HepG2 (cell line): ENCODE measurements at regions not wholly inside any gene's neighbourhood (a gene's known extent, or its start where the extent isn't known, plus 50 kb on each side); places are given as distances from the start of the nearest gene placed in this dataset.

Experiments used
- ATAC-seq: fragments of 200-7000 bp; cut with Tn5 transposase; 3 replicates; pipeline ENCODE4 v1.9.1; 2020; ENCODE audit warnings: mild to moderate bottlenecking, moderate library complexity
- BruUV-seq: library from RNA; stranded (reverse); fragments of 400-500 nt; replicated peaks from 2 replicates; lab custom pipeline; 2021; lab: Mats Ljungman, UMichigan
- CTCF ChIA-PET: fragments of 300-600 bp; formaldehyde crosslinking; extraction: SDS; loops from one replicate; lab custom pipeline; 2021; ENCODE audit warnings: low total read pairs, inconsistent platforms, low intra/inter-chr PET ratio; lab: Yijun Ruan, JAX
- POLR2A ChIA-PET: fragments of 350-600 bp; sonication (Branson Sonifier 250); formaldehyde crosslinking; loops from one replicate; lab custom pipeline; 2020; ENCODE audit warnings: antibody characterized with exemption, inconsistent platforms; lab: Yijun Ruan, JAX
- DNase-seq: peaks from one replicate; pipeline ENCODE4 v3.0.0-alpha.2; 2015; ENCODE audit warnings: low spot score
- FAIRE-seq: peaks from 3 replicates; lab custom pipeline; 2011; peaks lifted over from hg19 to GRCh38; lab: Jason Lieb, UNC
- H2AFZ ChIP-seq: one replicate; pipeline ENCODE4 v1.6.1; 2011; ENCODE audit warnings: low read length, inconsistent platforms
- H3K27ac ChIP-seq: fragments of 300-600 bp; 3 replicates; pipeline ENCODE4 v1.8.0; 2011; ENCODE audit warnings: mixed run types, mild to moderate bottlenecking, mixed read lengths, low read length, inconsistent platforms; ENCODE audit not compliant: insufficient read depth; ENCODE audit errors: extremely low read length
- H3K27me3 ChIP-seq, 2 experiments: fragments of 200-600 bp in 1 of 2; 2 replicates in 1 of 2; 3 replicates in 1 of 2; pipeline versions ENCODE4 v1.6.0 to v1.8.0; 2011; ENCODE audit warnings: low read length in 2 of 2, mild to moderate bottlenecking in 2 of 2, moderate library complexity in 2 of 2, inconsistent platforms in 1 of 2; ENCODE audit not compliant: insufficient read depth in 2 of 2, control insufficient read depth in 1 of 2
- H3K36me3 ChIP-seq, 2 experiments: fragments of 200-600 bp in 1 of 2; replicated peaks in 1 of 2; 2 replicates in 1 of 2; 3 replicates in 1 of 2; pipeline versions ENCODE4 v1.5.1 to v1.8.0; 2011; ENCODE audit warnings: low read length in 2 of 2, inconsistent platforms in 1 of 2; ENCODE audit not compliant: insufficient read depth in 2 of 2, control insufficient read depth in 1 of 2
- H3K4me1 ChIP-seq: 2 replicates; pipeline ENCODE4 v1.5.1; 2012; ENCODE audit warnings: low read length, inconsistent platforms; ENCODE audit not compliant: insufficient read depth
- H3K4me2 ChIP-seq: 2 replicates; pipeline ENCODE4 v1.6.0; 2011; ENCODE audit warnings: low read depth, low read length, inconsistent platforms
- H3K4me3 ChIP-seq, 3 experiments: fragments of 200-600 bp in 1 of 3; sonication (generic), shearing (Covaris generic) in 1 of 3; replicated peaks in 1 of 3; 2 replicates each; pipeline ENCODE4 v1.5.1; 2011 to 2016; ENCODE audit warnings: low read length in 3 of 3, inconsistent platforms in 2 of 3, low read depth in 2 of 3, mild to moderate bottlenecking in 2 of 3, control low read depth in 1 of 3, mixed read lengths in 1 of 3; ENCODE audit not compliant: insufficient read depth in 1 of 3
- H3K79me2 ChIP-seq: one replicate; pipeline ENCODE4 v1.6.1; 2011; ENCODE audit warnings: low read length, inconsistent platforms; ENCODE audit not compliant: insufficient read depth
- H3K9ac ChIP-seq: 2 replicates; pipeline ENCODE4 v1.6.0; 2011; ENCODE audit warnings: mild to moderate bottlenecking, low read depth, low read length, inconsistent platforms; ENCODE audit not compliant: insufficient read depth
- H3K9me3 ChIP-seq: 2 replicates; pipeline ENCODE4 v1.5.1; 2012; ENCODE audit warnings: mild to moderate bottlenecking, low read length
- H4K20me1 ChIP-seq: 2 replicates; pipeline ENCODE4 v1.6.0; 2011; ENCODE audit warnings: inconsistent platforms, mild to moderate bottlenecking, low read length, moderate library complexity; ENCODE audit not compliant: insufficient read depth
- BCL3 ChIP-seq: sonication (generic); formaldehyde crosslinking; IDR thresholded peaks from 2 replicates; pipeline ENCODE4 v1.5.1; 2020; ENCODE audit warnings: mild to moderate bottlenecking, missing genetic modification reagents, moderate library complexity
- CHD2 ChIP-seq: IDR thresholded peaks from 2 replicates; pipeline ENCODE4 v1.6.1; 2011; ENCODE audit warnings: low read depth, low read length, improper control_type of control experiment
- MAFK ChIP-seq, 2 experiments: IDR thresholded peaks in 1 of 2; conservative IDR thresholded peaks in 1 of 2; 2 replicates each; pipeline ENCODE4 v1.6.1; 2011; ENCODE audit warnings: improper control_type of control experiment in 2 of 2, low read length in 2 of 2
- MIER2 ChIP-seq: IDR thresholded peaks from 2 replicates; pipeline ENCODE4 v1.6.1; 2016; ENCODE audit warnings: missing biosample characterization, missing genetic modification reagents
- PLSCR1 ChIP-seq: sonication (generic); formaldehyde crosslinking; IDR thresholded peaks from 2 replicates; pipeline ENCODE4 v1.5.0; 2020; ENCODE audit warnings: missing genetic modification reagents, mild to moderate bottlenecking, borderline replicate concordance
- PTBP1 ChIP-seq: fragments of 200-400 bp; formaldehyde crosslinking; IDR thresholded peaks from 2 replicates; pipeline ENCODE4 v1.6.1; 2018; ENCODE audit warnings: low read length, low read depth; ENCODE audit not compliant: poor library complexity, severe bottlenecking
- RELA ChIP-seq: sonication (generic); formaldehyde crosslinking; IDR thresholded peaks from 2 replicates; pipeline ENCODE4 v1.4.0; 2020; ENCODE audit warnings: missing genetic modification reagents
- ZBTB25 ChIP-seq: IDR thresholded peaks from 2 replicates; pipeline ENCODE4 v1.6.1; 2018; ENCODE audit warnings: missing genetic modification reagents
- ZKSCAN8 ChIP-seq: IDR thresholded peaks from 2 replicates; pipeline ENCODE4 v1.6.1; 2016; ENCODE audit warnings: borderline replicate concordance, missing genetic modification reagents, missing compliant biosample characterization
- ZNF354B ChIP-seq: sonication (generic); formaldehyde crosslinking; IDR thresholded peaks from 2 replicates; pipeline ENCODE4 v1.8.0; 2022; ENCODE audit warnings: mild to moderate bottlenecking, missing genetic modification reagents
- ZNF383 ChIP-seq: sonication (generic); formaldehyde crosslinking; IDR thresholded peaks from 2 replicates; pipeline ENCODE4 v1.4.0; 2020; ENCODE audit warnings: missing genetic modification reagents, mild to moderate bottlenecking, borderline replicate concordance
- ZNF670 ChIP-seq: sonication (generic); formaldehyde crosslinking; IDR thresholded peaks from 2 replicates; pipeline ENCODE4 v1.8.0; 2022; ENCODE audit warnings: mild to moderate bottlenecking, missing genetic modification reagents, borderline replicate concordance
- ZNF713 ChIP-seq: sonication (generic); formaldehyde crosslinking; IDR thresholded peaks from 2 replicates; pipeline ENCODE4 v1.4.0; 2020; ENCODE audit warnings: mild to moderate bottlenecking, missing genetic modification reagents
- WGBS: methylation state at CpG from one replicate; pipeline ENCODE4 v1.1.6; 2017; ENCODE audit warnings: low lambda C conversion rate; 5-methylcytosine and 5-hydroxymethylcytosine counted together
- in situ Hi-C: cut with HindIII; loops from 2 replicates; pipeline ENCODE4 v1.10.0; 2017; ENCODE audit warnings: low pct_unique_long_range_greater_than_20kb; ENCODE audit not compliant: extremely low pct_ligation_motif_present
- intact Hi-C: fragments of 100-400 bp; cut with micrococcal nuclease; formaldehyde crosslinking; loops from one replicate; pipeline ENCODE4 v1.10.0; 2022; ENCODE audit not compliant: unreplicated experiment
- TF ChIP-seq, protein P1 (sequence below): sonication (generic); formaldehyde crosslinking; IDR thresholded peaks from 2 replicates; pipeline ENCODE4 v1.8.1; 2023; ENCODE audit warnings: mild to moderate bottlenecking, moderate library complexity, missing genetic modification reagents
- TF ChIP-seq, protein P2 (sequence below): sonication (generic); formaldehyde crosslinking; IDR thresholded peaks from 2 replicates; pipeline ENCODE4 v1.4.0; 2020; ENCODE audit warnings: mild to moderate bottlenecking, low read depth, missing genetic modification reagents

DNA sequence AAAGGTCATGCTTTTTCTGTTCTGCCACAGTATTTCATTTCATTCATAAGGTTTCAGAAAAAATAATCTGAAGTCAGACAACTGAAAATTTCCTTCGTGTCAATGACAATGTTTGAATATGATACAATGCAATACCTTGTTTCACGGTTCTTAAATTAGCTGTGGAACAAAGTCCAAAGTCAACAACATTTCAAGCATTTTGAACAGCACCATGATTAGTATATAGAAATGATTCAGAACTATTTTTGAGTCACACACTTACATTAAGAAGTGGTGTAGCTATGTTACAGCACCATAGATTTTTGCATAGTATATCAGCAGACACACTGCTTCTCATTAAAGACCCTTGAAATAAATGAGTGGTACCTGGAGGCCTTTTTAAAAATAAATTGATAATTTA, 178.3 kb upstream of the DSEL start:
- no peak overlapping the region for H3K27ac ChIP-seq
- H3K4me2 ChIP-seq = no peak overlapping the region
- no peaks in the 10 kb centered on the region for H3K79me2 ChIP-seq
- ATAC-seq = no peak
- no TSS peak for BruUV-seq
- H2AFZ ChIP-seq = no peak overlapping the region
- no peaks in the 10 kb centered on the region for H3K9me3 ChIP-seq
- FAIRE-seq = no peak
- ChIA-PET CTCF (no interaction called here), POLR2A (no interaction called here)
- TF ChIP-seq ZNF670 (CRISPR knock-in tag) = no peak
- no peak for TF ChIP-seq PTBP1
- no peak for TF ChIP-seq ZNF354B (CRISPR knock-in tag)
- H3K4me1 ChIP-seq = no peaks in the 10 kb centered on the region
- H3K36me3 ChIP-seq = no peaks in the 10 kb centered on the region
- H4K20me1 ChIP-seq = no peaks in the 10 kb centered on the region
- H3K4me3 ChIP-seq = no peak overlapping the region
- no peak overlapping the region for H3K9ac ChIP-seq
- H3K27me3 ChIP-seq = no peaks in the 10 kb centered on the region; a peak in 1 of 5 replicates
- intact Hi-C loops = no loop called here
- 2% methylated on average over 2 of the region's 2 CpGs for WGBS
- no peak for DNase-seq
- in situ Hi-C loops = no loop called here

DNA sequence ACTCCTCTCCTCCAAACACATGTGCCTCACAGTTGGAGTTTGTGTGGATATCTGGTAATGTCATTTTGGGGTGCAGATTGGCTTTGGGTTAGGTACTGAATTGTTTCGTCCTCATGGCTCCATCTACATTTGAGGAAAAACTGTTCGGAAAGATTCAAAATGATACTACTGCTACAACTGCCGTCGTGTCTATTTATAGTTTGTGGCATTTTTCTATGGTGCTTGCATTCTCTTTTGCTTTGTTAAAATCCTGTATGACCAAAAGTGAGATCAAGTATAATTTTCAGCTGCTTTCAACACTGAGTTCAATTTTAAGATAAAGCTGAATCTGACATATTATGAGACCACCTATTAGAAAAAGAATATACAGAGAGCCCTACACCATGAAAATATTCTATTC, 176.3 kb upstream of the DSEL start:
- Histone ChIP-seq H2AFZ (no peak overlapping the region), H3K27me3 (no peaks in the 10 kb centered on the region), H3K27ac (no peak overlapping the region), H3K79me2 (no peaks in the 10 kb centered on the region), H3K4me1 (no peaks in the 10 kb centered on the region), H3K9me3 (no peaks in the 10 kb centered on the region), H3K4me2 (no peak overlapping the region), H3K4me3 (no peak overlapping the region), H3K36me3 (no peaks in the 10 kb centered on the region), H4K20me1 (no peaks in the 10 kb centered on the region), H3K9ac (no peak overlapping the region)
- 1% methylated on average over 4 of the region's 4 CpGs for WGBS
- CTCF ChIA-PET = no interaction called here
- intact Hi-C loops = no loop called here
- no peak for ATAC-seq
- no TSS peak for BruUV-seq
- POLR2A ChIA-PET = no interaction called here
- in situ Hi-C loops = no loop called here
- DNase-seq = no peak
- no peak for FAIRE-seq
- no peak for TF ChIP-seq ZNF713 (CRISPR knock-in tag)
- no peak for TF ChIP-seq MIER2 (CRISPR knock-in tag)
- no peak for TF ChIP-seq ZNF383
- TF ChIP-seq, protein P1, sequence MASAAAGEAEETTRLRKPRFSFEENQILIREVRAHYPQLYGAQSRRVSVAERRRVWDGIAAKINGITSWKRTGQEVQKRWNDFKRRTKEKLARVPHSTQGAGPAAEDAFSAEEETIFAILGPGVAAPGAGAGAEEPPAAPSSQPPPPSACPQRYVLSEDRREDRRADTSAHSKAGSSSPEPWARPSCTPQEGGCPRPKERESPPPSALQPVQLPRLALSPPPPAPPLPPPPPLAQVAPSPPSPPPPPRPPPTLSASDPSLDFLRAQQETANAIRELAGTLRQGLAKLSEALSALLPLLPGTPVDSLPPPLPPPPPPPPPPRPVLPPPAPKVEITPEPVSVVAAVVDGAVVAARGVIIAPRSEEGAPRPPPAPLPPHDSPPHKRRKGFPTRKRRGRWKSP = no peak
- TF ChIP-seq BCL3 (CRISPR knock-in tag) = no peak
- TF ChIP-seq ZKSCAN8 (CRISPR knock-in tag) = no peak
- no peak for TF ChIP-seq PLSCR1
- no peak for TF ChIP-seq ZBTB25
- TF ChIP-seq CHD2 = no peak
- no peak for TF ChIP-seq MAFK (conservative IDR thresholded peaks at IDR 0.05 in 1 of 2, IDR thresholded peaks at IDR 0.05 in 1 of 2; ENCODE audit: low read length in 2 of 2)
- TF ChIP-seq, protein P2, sequence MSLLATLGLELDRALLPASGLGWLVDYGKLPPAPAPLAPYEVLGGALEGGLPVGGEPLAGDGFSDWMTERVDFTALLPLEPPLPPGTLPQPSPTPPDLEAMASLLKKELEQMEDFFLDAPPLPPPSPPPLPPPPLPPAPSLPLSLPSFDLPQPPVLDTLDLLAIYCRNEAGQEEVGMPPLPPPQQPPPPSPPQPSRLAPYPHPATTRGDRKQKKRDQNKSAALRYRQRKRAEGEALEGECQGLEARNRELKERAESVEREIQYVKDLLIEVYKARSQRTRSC (CRISPR knock-in tag) = no peak
- no peak for TF ChIP-seq RELA (CRISPR knock-in tag)
